ENCODE measurements at regions not wholly inside any gene's neighbourhood (a gene's known extent, or its start where the extent isn't known, plus 50 kb on each side); places are given as distances from the start of the nearest gene placed in this dataset.

DNA sequence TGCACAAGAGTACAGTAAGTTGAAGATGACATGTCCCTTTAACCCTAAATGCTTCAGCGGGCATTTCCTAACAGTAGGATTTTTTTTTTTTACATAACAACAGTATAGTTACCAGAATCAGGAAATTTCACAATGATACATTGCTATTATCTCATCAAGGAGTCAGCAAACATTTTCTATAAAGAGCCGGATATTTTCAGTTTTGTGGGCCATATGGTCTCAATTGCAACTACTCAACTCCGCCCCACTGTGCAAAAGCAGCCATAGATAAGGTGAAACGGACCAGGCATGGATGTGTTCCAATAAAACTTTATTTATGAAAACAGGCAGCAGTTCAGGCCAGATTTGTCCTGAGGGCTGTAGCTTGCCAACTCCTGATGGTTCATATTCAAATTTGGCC is 130.6 kb downstream of the SMAD6 start:
- H3K9ac ChIP-seq (ENCODE audit: low read length): peak overlapping the region; percentile 68
- peaks cover 57% of the 10 kb centered on the region for H3K4me1 ChIP-seq (ENCODE audit: control insufficient read depth, insufficient read depth, low read length)
- no peaks in the 10 kb centered on the region for H3K36me3 ChIP-seq (ENCODE audit: control insufficient read depth, insufficient read depth, low read length, severe bottlenecking)
- H3K9me3 ChIP-seq (ENCODE audit: control insufficient read depth, low read length): peaks cover 6% of the 10 kb centered on the region
- DNase-seq (ENCODE audit: low read depth): peak; percentile 83
- H3K27me3 ChIP-seq (replicated peaks; ENCODE audit: control insufficient read depth, insufficient read depth, low read length): no peaks in the 10 kb centered on the region
- no peak overlapping the region for H3K4me3 ChIP-seq (ENCODE audit: low read length)

GRCh38 chr15:66833371-66833770 is 131.3 kb downstream of the SMAD6 start:
- Histone ChIP-seq H3K27me3 (replicated peaks; ENCODE audit: control insufficient read depth, insufficient read depth, low read length) (no peaks in the 10 kb centered on the region), H3K9ac (ENCODE audit: low read length) (peak overlapping the region; percentile 68), H3K36me3 (ENCODE audit: control insufficient read depth, insufficient read depth, low read length, severe bottlenecking) (no peaks in the 10 kb centered on the region), H3K9me3 (ENCODE audit: control insufficient read depth, low read length) (peaks cover 6% of the 10 kb centered on the region), H3K4me1 (ENCODE audit: control insufficient read depth, insufficient read depth, low read length) (peaks cover 57% of the 10 kb centered on the region), H3K4me3 (ENCODE audit: low read length) (no peak overlapping the region)
- no peak for DNase-seq (ENCODE audit: low read depth)

- Histone ChIP-seq H3K9ac (ENCODE audit: low read length) (no peak overlapping the region), H3K36me3 (ENCODE audit: control insufficient read depth, insufficient read depth, low read length, severe bottlenecking) (no peaks in the 10 kb centered on the region), H3K27me3 (replicated peaks; ENCODE audit: control insufficient read depth, insufficient read depth, low read length) (no peaks in the 10 kb centered on the region), H3K4me1 (ENCODE audit: control insufficient read depth, insufficient read depth, low read length) (peaks cover 57% of the 10 kb centered on the region), H3K9me3 (ENCODE audit: control insufficient read depth, low read length) (peaks cover 6% of the 10 kb centered on the region), H3K4me3 (ENCODE audit: low read length) (no peak overlapping the region)
- DNase-seq (ENCODE audit: low read depth): no peak
Measured at GRCh38 chr15:66833803-66834202, 131.8 kb downstream of the SMAD6 start.

GRCh38 chr15:66834881-66835878 is 133.1 kb downstream of the SMAD6 start:
- H3K27me3 ChIP-seq (replicated peaks; ENCODE audit: control insufficient read depth, insufficient read depth, low read length): no peaks in the 10 kb centered on the region
- no peaks in the 10 kb centered on the region for H3K36me3 ChIP-seq (ENCODE audit: control insufficient read depth, insufficient read depth, low read length, severe bottlenecking)
- no peak overlapping the region for H3K4me3 ChIP-seq (ENCODE audit: low read length)
- peaks cover 6% of the 10 kb centered on the region for H3K9me3 ChIP-seq (ENCODE audit: control insufficient read depth, low read length)
- DNase-seq (ENCODE audit: low read depth): no peak
- no peak overlapping the region for H3K9ac ChIP-seq (ENCODE audit: low read length)
- H3K4me1 ChIP-seq (ENCODE audit: control insufficient read depth, insufficient read depth, low read length): peaks cover 56% of the 10 kb centered on the region

DNA sequence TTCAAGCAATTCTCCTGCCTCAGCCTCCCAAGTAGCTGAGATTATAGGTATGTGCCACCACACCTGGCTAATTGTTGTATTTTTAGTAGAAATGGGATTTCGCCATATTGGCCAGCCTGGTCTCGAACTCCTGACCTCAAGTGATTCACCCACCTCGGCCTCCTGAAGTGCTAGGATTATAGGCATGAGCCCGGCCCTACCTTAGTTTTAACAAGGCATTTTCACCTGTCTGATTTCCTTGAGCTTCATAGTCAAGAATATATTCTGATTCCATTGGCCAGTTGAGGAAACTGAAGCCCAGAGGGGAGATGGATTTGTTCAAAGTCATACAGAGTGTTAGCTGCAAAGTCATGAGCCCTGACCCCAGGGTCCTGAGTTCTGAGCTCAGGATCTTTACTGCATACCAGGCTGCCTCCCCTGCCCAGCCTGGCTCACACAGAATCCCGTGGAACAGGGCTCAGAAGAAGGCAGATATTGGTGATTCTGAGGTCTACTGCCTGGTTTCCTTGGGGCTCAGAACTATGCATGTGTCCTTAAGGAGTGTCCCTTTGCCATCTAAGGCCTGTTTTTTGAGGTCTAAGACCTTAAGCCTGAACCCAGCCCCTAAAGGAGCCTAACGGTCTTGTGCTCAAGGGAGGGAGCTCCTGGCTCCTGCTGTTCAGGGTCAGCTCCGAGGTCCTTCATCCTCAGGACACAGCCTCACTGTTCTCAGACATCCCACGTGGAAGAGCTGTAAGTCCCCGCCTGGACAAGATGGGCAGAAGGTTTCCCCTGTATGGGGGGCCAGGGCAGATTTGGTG is 134.4 kb downstream of the SMAD6 start:
- Histone ChIP-seq H3K4me1 (ENCODE audit: control insufficient read depth, insufficient read depth, low read length) (peaks cover 55% of the 10 kb centered on the region), H3K36me3 (ENCODE audit: control insufficient read depth, insufficient read depth, low read length, severe bottlenecking) (no peaks in the 10 kb centered on the region), H3K9ac (ENCODE audit: low read length) (no peak overlapping the region), H3K9me3 (ENCODE audit: control insufficient read depth, low read length) (peaks cover 6% of the 10 kb centered on the region), H3K27me3 (replicated peaks; ENCODE audit: control insufficient read depth, insufficient read depth, low read length) (no peaks in the 10 kb centered on the region), H3K4me3 (ENCODE audit: low read length) (no peak overlapping the region)
- DNase-seq (ENCODE audit: low read depth): no peak

- Histone ChIP-seq H3K9ac (ENCODE audit: low read length) (no peak overlapping the region), H3K36me3 (ENCODE audit: control insufficient read depth, insufficient read depth, low read length, severe bottlenecking) (no peaks in the 10 kb centered on the region), H3K9me3 (ENCODE audit: control insufficient read depth, low read length) (peaks cover 6% of the 10 kb centered on the region), H3K27me3 (replicated peaks; ENCODE audit: control insufficient read depth, insufficient read depth, low read length) (no peaks in the 10 kb centered on the region), H3K4me1 (ENCODE audit: control insufficient read depth, insufficient read depth, low read length) (peaks cover 51% of the 10 kb centered on the region), H3K4me3 (ENCODE audit: low read length) (no peak overlapping the region)
- DNase-seq (ENCODE audit: low read depth): no peak
Measured at GRCh38 chr15:66838202-66838601, 136.2 kb downstream of the SMAD6 start.

DNA sequence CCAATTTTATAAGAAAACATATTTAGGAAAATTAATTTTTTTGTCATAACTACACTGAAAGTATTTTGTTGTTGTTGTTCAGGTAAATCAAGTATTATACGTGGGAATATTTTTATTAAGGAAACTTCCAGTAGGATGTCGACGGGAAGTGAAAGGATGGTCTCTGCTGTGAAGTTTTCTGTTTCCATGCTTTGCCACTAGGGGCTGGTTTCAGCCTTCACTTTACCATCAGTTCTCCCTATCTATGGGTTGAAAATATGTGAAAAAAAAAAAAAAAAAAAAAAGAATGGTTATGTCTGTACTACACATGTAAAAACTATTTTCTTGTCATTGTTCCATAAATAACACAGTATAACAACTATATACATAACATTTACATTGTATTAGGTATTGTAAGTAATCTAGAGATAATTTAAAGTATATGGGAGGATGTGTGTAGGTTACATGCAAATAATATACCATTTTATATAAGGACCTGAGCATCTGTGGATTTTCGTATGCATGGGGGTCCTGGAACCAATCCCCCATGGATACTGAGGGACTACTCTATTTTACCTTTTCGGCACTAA is 136.7 kb downstream of the SMAD6 start:
- peak; percentile 78 for DNase-seq (ENCODE audit: low read depth)
- H3K36me3 ChIP-seq (ENCODE audit: control insufficient read depth, insufficient read depth, low read length, severe bottlenecking): no peaks in the 10 kb centered on the region
- H3K4me1 ChIP-seq (ENCODE audit: control insufficient read depth, insufficient read depth, low read length): peaks cover 52% of the 10 kb centered on the region
- H3K9ac ChIP-seq (ENCODE audit: low read length): peak overlapping the region; percentile 90
- H3K9me3 ChIP-seq (ENCODE audit: control insufficient read depth, low read length): peaks cover 6% of the 10 kb centered on the region
- no peaks in the 10 kb centered on the region for H3K27me3 ChIP-seq (replicated peaks; ENCODE audit: control insufficient read depth, insufficient read depth, low read length)
- H3K4me3 ChIP-seq (ENCODE audit: low read length): no peak overlapping the region

DNA sequence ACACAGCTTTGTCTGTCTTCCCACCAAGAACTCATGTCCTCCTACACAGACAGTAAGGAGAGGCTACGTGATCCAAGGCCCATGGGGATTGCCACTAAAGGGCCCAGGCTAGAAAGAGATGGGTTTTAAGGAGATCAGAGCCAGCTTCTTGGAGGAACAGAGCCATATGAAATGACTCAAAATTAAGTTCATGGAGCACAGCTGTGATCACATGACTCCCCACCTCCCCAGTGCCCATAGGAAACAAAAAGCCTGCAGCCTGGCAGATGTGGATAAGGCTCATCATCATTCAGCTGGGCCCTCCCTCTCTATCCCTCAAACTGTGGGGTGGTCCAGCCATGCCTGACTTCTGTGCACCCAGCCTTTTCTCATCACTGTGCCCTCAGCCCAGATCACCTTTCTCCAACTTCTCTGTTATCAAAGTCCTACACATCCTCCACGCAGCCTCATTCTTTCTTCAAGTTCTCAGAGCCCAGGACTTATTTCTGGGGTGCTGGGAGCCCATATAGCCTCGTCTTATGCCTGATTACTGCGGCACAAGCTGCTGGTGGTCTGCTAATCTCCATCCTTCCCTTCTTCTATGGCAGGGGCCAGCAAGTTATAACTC is 137.6 kb downstream of the SMAD6 start:
- Histone ChIP-seq H3K36me3 (ENCODE audit: control insufficient read depth, insufficient read depth, low read length, severe bottlenecking) (no peaks in the 10 kb centered on the region), H3K9ac (ENCODE audit: low read length) (peak overlapping the region; percentile 90), H3K4me3 (ENCODE audit: low read length) (peak overlapping the region; percentile 1), H3K27me3 (replicated peaks; ENCODE audit: control insufficient read depth, insufficient read depth, low read length) (no peaks in the 10 kb centered on the region), H3K9me3 (ENCODE audit: control insufficient read depth, low read length) (peaks cover 6% of the 10 kb centered on the region), H3K4me1 (ENCODE audit: control insufficient read depth, insufficient read depth, low read length) (peaks cover 54% of the 10 kb centered on the region)
- peak; percentile 46 for DNase-seq (ENCODE audit: low read depth)

- Histone ChIP-seq H3K27me3 (replicated peaks; ENCODE audit: control insufficient read depth, insufficient read depth, low read length) (no peaks in the 10 kb centered on the region), H3K9me3 (ENCODE audit: control insufficient read depth, low read length) (peaks cover 1% of the 10 kb centered on the region), H3K4me3 (ENCODE audit: low read length) (peak overlapping the region; percentile 71), H3K36me3 (ENCODE audit: control insufficient read depth, insufficient read depth, low read length, severe bottlenecking) (no peaks in the 10 kb centered on the region), H3K4me1 (ENCODE audit: control insufficient read depth, insufficient read depth, low read length) (peaks cover 47% of the 10 kb centered on the region), H3K9ac (ENCODE audit: low read length) (peak overlapping the region; percentile 90)
- peak; percentile 51 for DNase-seq (ENCODE audit: low read depth)
Measured at GRCh38 chr15:66840615-66841390, 138.8 kb downstream of the SMAD6 start.

DNA sequence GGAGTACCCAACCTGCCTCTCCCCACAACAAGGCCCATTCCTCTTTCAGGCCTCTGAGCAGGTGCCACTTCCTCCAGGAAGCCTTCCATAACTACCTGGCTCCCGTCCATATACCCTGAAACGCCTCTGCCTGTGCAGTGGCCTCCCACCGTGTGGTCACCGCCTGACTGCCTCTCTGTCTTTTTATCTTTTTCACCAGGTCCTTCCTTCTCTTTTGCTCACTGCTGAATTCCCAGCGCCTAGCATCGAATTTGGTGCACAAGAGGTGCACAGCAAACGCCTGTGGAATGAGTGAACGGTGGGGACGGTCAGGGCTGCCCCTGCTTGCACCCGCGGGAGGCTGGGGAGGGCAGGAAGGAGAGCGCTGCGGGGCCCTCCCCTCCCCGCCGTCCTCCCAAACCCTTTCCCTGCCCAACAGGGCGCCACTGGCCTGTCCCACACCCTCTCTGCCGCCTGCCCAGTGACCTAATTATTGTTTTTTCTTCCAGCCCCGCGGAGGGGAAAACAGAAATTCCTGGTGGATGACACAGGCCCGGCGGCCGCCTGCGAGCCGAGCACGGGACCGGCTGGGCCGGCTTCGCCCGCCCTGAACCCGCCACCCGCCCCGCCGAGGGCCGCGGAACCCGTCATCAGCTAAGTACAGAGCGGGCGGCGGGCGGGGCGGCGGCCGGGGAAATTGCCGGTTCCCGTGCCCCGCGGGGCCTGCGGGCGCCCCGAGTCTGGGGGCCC is 140.1 kb downstream of the SMAD6 start:
- Histone ChIP-seq H3K27me3 (replicated peaks; ENCODE audit: control insufficient read depth, insufficient read depth, low read length) (no peaks in the 10 kb centered on the region), H3K36me3 (ENCODE audit: control insufficient read depth, insufficient read depth, low read length, severe bottlenecking) (no peaks in the 10 kb centered on the region), H3K4me3 (ENCODE audit: low read length) (peak overlapping the region; percentile 71), H3K4me1 (ENCODE audit: control insufficient read depth, insufficient read depth, low read length) (peaks cover 47% of the 10 kb centered on the region), H3K9ac (ENCODE audit: low read length) (peak overlapping the region; percentile 90), H3K9me3 (ENCODE audit: control insufficient read depth, low read length) (no peaks in the 10 kb centered on the region)
- DNase-seq (ENCODE audit: low read depth): peak; percentile 96
